ENCODE measurements at regions not wholly inside any gene's neighbourhood (a gene's known extent, or its start where the extent isn't known, plus 50 kb on each side); places are given as distances from the start of the nearest gene placed in this dataset.

DNA sequence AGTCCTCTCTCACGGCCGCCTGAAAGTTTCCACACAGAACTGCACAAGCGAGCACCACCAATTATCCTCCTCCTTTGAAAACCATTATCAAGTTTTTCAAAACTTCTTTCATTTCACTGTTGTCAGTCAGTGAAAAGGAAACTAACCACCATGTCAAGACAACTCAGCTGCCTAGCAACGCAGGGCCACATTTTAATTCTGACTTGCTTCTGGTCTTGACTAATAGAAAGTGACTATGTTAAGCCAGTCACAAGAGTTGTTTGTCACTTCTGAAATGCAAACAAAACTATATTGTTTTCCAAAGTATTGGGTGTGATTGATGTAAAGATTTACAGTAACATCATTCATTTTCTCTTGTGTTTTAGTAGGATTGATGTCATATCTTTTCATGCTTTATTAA lies 612.8 kb upstream of the AGTR1 start:
- TF ChIP-seq, protein P1, sequence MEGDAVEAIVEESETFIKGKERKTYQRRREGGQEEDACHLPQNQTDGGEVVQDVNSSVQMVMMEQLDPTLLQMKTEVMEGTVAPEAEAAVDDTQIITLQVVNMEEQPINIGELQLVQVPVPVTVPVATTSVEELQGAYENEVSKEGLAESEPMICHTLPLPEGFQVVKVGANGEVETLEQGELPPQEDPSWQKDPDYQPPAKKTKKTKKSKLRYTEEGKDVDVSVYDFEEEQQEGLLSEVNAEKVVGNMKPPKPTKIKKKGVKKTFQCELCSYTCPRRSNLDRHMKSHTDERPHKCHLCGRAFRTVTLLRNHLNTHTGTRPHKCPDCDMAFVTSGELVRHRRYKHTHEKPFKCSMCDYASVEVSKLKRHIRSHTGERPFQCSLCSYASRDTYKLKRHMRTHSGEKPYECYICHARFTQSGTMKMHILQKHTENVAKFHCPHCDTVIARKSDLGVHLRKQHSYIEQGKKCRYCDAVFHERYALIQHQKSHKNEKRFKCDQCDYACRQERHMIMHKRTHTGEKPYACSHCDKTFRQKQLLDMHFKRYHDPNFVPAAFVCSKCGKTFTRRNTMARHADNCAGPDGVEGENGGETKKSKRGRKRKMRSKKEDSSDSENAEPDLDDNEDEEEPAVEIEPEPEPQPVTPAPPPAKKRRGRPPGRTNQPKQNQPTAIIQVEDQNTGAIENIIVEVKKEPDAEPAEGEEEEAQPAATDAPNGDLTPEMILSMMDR (IDR thresholded peaks at IDR 0.05; ENCODE audit: poor library complexity, severe bottlenecking) = no peak
- TF ChIP-seq SMC3 (conservative IDR thresholded peaks at IDR 0.05; ENCODE audit: poor library complexity) = no peak
- no peak for TF ChIP-seq TAF1 (IDR thresholded peaks at IDR 0.05; ENCODE audit: low read depth)
- TF ChIP-seq EP300 (conservative IDR thresholded peaks at IDR 0.05; ENCODE audit: poor library complexity, severe bottlenecking) = no peak
